ENCODE measurements at regions not wholly inside any gene's neighbourhood (a gene's known extent, or its start where the extent isn't known, plus 50 kb on each side); places are given as distances from the start of the nearest gene placed in this dataset.

DNA sequence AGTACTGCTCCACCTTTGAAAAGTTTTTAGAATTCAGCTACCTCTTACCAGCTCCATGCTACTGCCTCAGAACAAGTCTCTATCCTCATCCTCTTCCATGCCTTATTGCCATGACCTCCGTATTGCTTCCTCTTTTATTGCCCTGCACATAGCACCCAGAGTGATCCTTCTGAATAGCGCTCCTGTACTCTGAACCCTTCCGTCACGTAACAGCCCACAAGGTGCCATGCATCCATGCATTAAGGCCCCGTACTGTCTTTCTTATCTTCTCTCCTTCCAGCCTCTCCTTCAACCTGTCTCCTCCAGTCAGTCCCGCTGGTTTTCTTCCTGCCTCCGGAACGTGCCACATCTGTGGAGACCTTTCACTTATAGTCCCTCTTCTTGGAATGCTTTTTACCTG lies 273.3 kb upstream of the SEMA6A start:
- no peak for DNase-seq (ENCODE audit: low read depth)
- TF ChIP-seq, protein P1, sequence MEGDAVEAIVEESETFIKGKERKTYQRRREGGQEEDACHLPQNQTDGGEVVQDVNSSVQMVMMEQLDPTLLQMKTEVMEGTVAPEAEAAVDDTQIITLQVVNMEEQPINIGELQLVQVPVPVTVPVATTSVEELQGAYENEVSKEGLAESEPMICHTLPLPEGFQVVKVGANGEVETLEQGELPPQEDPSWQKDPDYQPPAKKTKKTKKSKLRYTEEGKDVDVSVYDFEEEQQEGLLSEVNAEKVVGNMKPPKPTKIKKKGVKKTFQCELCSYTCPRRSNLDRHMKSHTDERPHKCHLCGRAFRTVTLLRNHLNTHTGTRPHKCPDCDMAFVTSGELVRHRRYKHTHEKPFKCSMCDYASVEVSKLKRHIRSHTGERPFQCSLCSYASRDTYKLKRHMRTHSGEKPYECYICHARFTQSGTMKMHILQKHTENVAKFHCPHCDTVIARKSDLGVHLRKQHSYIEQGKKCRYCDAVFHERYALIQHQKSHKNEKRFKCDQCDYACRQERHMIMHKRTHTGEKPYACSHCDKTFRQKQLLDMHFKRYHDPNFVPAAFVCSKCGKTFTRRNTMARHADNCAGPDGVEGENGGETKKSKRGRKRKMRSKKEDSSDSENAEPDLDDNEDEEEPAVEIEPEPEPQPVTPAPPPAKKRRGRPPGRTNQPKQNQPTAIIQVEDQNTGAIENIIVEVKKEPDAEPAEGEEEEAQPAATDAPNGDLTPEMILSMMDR (IDR thresholded peaks at IDR 0.05; ENCODE audit: insufficient read depth, low read length) = no peak
- no peak overlapping the region for H3K4me3 ChIP-seq (ENCODE audit: low read depth, low read length)

DNA sequence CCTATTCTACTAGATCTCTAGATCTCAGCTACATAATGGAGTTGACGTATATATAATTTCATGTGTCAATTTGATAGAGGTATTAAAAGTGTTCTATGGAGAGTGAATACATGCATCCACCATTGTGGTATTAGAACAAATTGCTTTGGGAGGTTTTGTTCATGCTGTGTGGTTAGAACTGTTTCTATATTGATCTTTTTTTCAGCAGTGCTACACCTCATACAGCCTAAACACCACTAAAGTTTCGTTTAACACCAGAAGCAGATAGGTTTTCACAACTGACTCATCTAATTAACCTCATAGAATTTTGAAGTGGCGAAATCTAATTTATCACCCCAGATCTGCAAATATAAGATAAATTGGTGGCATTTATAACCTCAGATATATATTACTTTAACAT lies 269.4 kb upstream of the SEMA6A start:
- TF ChIP-seq, protein P1 (IDR thresholded peaks at IDR 0.05; ENCODE audit: insufficient read depth, low read length) = no peak
- no peak overlapping the region for H3K4me3 ChIP-seq (ENCODE audit: low read depth, low read length)
- no peak for DNase-seq (ENCODE audit: low read depth)

DNA sequence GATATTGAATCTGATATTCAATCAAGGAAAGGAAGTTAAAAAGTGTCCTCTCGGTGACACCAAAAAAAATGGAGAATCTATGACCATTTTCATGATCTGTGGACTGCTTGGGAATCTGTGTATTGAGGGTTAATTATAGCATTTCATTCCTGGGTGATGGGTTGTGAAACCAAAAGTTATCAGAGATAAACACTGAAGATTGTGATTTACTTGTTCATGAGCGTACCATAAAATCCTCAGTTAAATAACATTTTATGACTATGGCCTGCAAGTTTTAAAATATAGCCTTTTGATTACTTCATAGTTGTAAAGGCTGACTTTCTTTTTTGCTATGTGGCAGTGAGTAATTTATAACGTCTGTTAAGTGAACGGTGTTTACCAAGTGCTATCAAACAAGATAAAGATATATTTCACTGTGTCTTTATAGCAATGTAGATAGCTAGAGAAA lies 267.9 kb upstream of the SEMA6A start:
- H3K4me3 ChIP-seq (ENCODE audit: low read depth, low read length) = no peak overlapping the region
- TF ChIP-seq, protein P1 (IDR thresholded peaks at IDR 0.05; ENCODE audit: insufficient read depth, low read length) = no peak
- DNase-seq (ENCODE audit: low read depth) = no peak

- H3K4me3 ChIP-seq (ENCODE audit: low read depth, low read length) = no peak overlapping the region
- TF ChIP-seq, protein P1 (IDR thresholded peaks at IDR 0.05; ENCODE audit: insufficient read depth, low read length) = no peak
- DNase-seq (ENCODE audit: low read depth) = no peak
These were observed 267.1 kb upstream of the SEMA6A start for GRCh38 chr5:116841734-116842133.

DNA sequence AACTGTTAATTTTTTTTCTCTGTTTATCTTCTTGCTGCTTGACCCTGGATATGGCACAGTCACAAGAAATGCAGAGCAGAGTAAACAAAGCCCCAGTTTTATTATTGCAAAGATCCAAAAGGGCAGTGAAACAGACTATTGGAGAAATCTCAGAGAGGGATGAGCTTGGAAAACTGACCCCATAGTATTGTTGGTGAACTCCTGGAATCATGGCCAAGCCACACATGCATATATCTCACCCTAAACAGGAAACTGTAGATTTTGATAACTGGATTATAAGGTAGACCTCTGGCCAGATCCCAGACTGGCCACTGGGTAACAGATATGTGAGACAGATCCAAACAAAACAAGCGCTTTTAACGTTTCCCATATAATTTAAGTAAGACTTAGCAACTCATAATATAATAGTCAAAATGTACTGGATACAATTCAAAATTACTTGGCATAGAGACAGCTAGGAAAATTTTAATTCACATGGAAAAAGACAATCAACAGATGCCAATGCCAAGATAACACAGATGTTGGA lies 263.5 kb upstream of the SEMA6A start:
- DNase-seq (ENCODE audit: low read depth) = no peak
- TF ChIP-seq, protein P1 (IDR thresholded peaks at IDR 0.05; ENCODE audit: insufficient read depth, low read length) = no peak

DNA sequence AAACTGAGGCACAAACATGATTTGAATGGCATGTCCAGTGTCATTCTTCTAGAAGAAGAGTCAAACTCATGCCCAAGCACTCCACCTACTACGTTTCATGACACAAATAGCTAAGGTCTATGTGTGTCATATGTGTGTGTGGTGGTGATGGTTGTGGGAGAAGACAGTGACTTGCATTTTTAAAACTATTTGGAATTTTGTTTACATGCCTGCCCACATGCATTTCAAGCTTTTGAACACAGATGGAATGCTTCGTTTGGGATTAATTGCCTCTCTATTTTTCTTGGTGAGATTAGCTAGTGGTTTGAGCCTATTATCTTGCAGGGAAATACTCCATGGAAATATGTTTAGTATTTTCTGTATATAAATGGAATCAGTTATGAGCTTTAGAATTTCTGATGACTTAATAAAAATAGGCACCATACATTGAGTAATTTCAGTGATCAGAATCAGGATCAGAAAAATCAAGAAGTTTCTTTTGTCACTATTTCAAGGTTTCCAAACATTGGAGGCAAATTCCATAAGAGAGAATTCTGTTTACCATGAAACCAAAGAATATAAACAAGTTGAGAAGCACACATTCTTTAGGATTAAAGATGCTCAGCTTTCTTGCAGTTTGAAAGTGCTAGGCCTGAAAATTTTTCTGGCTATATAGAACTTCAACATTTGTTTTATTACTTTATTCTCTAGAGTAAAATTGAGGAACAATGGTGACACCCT lies 260.3 kb upstream of the SEMA6A start:
- no peak for DNase-seq (ENCODE audit: low read depth)
- TF ChIP-seq, protein P1 (IDR thresholded peaks at IDR 0.05; ENCODE audit: insufficient read depth, low read length) = no peak
- no peak overlapping the region for H3K4me3 ChIP-seq (ENCODE audit: low read depth, low read length)

More for the DNA sequence above, 263.5 kb upstream of the SEMA6A start:
- no peak overlapping the region for H3K4me3 ChIP-seq (ENCODE audit: low read depth, low read length)

Data from fibroblast of the aortic adventitia (primary cell).